ENCODE measurements at regions not wholly inside any gene's neighbourhood (a gene's known extent, or its start where the extent isn't known, plus 50 kb on each side); places are given as distances from the start of the nearest gene placed in this dataset.

DNA sequence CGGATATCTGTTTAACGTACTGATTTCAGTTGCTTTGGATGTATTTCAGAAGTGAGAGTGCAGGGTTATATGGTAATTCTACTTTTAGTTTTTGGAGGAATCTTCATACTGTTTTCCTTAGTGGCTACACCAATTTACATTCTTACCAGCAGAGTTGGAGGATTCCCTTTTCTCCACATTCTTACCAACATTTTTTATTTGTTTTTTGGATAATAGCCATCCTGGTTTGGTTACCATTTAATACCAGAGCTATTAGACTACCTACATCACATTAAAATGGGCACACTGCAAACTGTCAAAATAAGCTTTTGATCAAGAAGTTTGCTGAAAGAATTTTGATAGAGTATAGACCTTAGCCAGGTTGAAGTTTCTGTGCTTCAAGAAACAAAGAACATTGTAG lies 217.2 kb upstream of the CFAP20DC start:
- no peak for TF ChIP-seq POLR2A (IDR thresholded peaks at IDR 0.05; ENCODE audit: low read depth)
- TF ChIP-seq POLR2AphosphoS5 (IDR thresholded peaks at IDR 0.05), result no peak
- TF ChIP-seq EP300 (IDR thresholded peaks at IDR 0.05), result no peak
- TF ChIP-seq, protein P1, sequence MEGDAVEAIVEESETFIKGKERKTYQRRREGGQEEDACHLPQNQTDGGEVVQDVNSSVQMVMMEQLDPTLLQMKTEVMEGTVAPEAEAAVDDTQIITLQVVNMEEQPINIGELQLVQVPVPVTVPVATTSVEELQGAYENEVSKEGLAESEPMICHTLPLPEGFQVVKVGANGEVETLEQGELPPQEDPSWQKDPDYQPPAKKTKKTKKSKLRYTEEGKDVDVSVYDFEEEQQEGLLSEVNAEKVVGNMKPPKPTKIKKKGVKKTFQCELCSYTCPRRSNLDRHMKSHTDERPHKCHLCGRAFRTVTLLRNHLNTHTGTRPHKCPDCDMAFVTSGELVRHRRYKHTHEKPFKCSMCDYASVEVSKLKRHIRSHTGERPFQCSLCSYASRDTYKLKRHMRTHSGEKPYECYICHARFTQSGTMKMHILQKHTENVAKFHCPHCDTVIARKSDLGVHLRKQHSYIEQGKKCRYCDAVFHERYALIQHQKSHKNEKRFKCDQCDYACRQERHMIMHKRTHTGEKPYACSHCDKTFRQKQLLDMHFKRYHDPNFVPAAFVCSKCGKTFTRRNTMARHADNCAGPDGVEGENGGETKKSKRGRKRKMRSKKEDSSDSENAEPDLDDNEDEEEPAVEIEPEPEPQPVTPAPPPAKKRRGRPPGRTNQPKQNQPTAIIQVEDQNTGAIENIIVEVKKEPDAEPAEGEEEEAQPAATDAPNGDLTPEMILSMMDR (IDR thresholded peaks at IDR 0.05), result no peak
